Spleen (tissue), 3 donors: ENCODE measurements at regions not wholly inside any gene's neighbourhood (a gene's known extent, or its start where the extent isn't known, plus 50 kb on each side); places are given as distances from the start of the nearest gene placed in this dataset.

ENCODE experiments used
- POLR2A ChIP-seq, 3 donors: fragments of 450-650 bp; IDR thresholded peaks; one replicate each; pipeline ENCODE4 v1.5.1; 2017; ENCODE audit warnings: antibody characterized with exemption in 3 of 3, mild to moderate bottlenecking in 1 of 3
- POLR2AphosphoS5 ChIP-seq, 3 donors: sonication (generic); formaldehyde crosslinking; IDR thresholded peaks; one replicate each; pipeline ENCODE4 v1.5.1; 2017; ENCODE audit warnings: antibody characterized with exemption in 3 of 3

- no peak for TF ChIP-seq POLR2AphosphoS5 (IDR thresholded peaks at IDR 0.05)
- no peak for TF ChIP-seq POLR2A (IDR thresholded peaks at IDR 0.05)
Measured at GRCh38 chr20:54377992-54378773, 97.2 kb upstream of the DOK5 start.
